ENCODE measurements at regions not wholly inside any gene's neighbourhood (a gene's known extent, or its start where the extent isn't known, plus 50 kb on each side); places are given as distances from the start of the nearest gene placed in this dataset.

GRCh38 chr3:150083655-150084042 lies 113.0 kb upstream of the PFN2 start:
- DNase-seq (no peak), ATAC-seq (ENCODE audit: low read depth) (no peak)
- Mint-ChIP-seq H3K27me3 (peaks cover 14% of the 10 kb centered on the region), H3K27ac (no peak overlapping the region), H3K9me3 (no peaks in the 10 kb centered on the region), H3K4me1 (no peaks in the 10 kb centered on the region), H3K4me3 (no peak overlapping the region), H3K36me3 (no peaks in the 10 kb centered on the region)
- POLR2A ChIA-PET, result no interaction called here

GRCh38 chr3:150082898-150083654 lies 112.4 kb upstream of the PFN2 start:
- no peak for DNase-seq
- Mint-ChIP-seq H3K27me3 (peaks cover 9% of the 10 kb centered on the region), H3K9me3 (no peaks in the 10 kb centered on the region), H3K27ac (no peak overlapping the region), H3K4me1 (no peaks in the 10 kb centered on the region), H3K36me3 (no peaks in the 10 kb centered on the region), H3K4me3 (no peak overlapping the region)
- ATAC-seq (ENCODE audit: low read depth), result no peak
- POLR2A ChIA-PET, result no interaction called here

- H3K36me3 Mint-ChIP-seq, result no peaks in the 10 kb centered on the region
Measured at GRCh38 chr3:150081084-150081483, 110.4 kb upstream of the PFN2 start.

DNA sequence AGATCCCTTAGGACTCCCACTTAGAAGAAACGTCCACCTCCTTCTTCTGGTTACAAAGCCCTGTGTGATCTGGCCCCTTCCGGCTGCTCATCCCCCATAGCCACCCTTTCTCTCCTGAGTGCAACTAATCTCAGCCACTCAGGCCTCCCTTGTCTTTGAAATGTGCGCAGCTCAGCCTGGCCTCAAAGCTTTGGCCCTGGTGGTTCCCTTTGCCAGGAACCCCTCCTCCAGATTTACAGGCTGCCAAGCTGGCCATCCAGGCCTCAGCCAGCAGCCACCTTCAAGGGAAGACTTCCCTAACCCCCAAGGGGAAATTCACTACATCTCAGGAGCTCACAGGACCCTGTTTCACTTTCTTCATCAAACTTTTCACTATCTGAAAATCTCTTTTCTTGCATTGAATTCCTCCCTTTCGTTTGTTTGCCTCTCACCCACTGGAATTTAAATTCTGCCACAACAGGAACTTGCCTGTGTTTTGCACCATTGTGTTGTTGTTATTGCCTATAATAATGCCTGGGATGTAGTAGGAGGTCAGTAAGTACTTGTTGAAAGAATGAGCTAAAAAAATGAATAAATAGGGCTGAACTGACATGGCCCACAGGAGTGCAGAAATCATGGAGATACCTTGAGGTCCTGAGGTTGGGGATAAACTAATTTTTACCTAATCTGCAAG lies 109.5 kb upstream of the PFN2 start:
- ATAC-seq (ENCODE audit: low read depth), result no peak
- POLR2A ChIA-PET, result no interaction called here
- Mint-ChIP-seq H3K4me1 (no peaks in the 10 kb centered on the region), H3K27me3 (peaks cover 4% of the 10 kb centered on the region), H3K36me3 (no peaks in the 10 kb centered on the region), H3K27ac (no peak overlapping the region), H3K9me3 (no peaks in the 10 kb centered on the region), H3K4me3 (no peak overlapping the region)
- no peak for DNase-seq

More at GRCh38 chr3:150081084-150081483, 110.4 kb upstream of the PFN2 start:
- H3K27ac Mint-ChIP-seq, result no peak overlapping the region
- ATAC-seq (ENCODE audit: low read depth) (no peak), DNase-seq (no peak)
- no peaks in the 10 kb centered on the region for H3K9me3 Mint-ChIP-seq
- H3K4me1 Mint-ChIP-seq, result no peaks in the 10 kb centered on the region
- POLR2A ChIA-PET, result no interaction called here
- H3K27me3 Mint-ChIP-seq, result peaks cover 4% of the 10 kb centered on the region
- no peak overlapping the region for H3K4me3 Mint-ChIP-seq

GRCh38 chr3:150079029-150079739 lies 108.5 kb upstream of the PFN2 start:
- Mint-ChIP-seq H3K27ac (no peak overlapping the region), H3K4me3 (no peak overlapping the region)
- POLR2A ChIA-PET, result no interaction called here

GRCh38 chr3:150077581-150078247 lies 107.0 kb upstream of the PFN2 start:
- no peaks in the 10 kb centered on the region for H3K4me1 Mint-ChIP-seq
- peaks cover 2% of the 10 kb centered on the region for H3K27me3 Mint-ChIP-seq
- H3K9me3 Mint-ChIP-seq, result no peaks in the 10 kb centered on the region
- no peak for ATAC-seq (ENCODE audit: low read depth)
- no peak overlapping the region for H3K27ac Mint-ChIP-seq
- no peaks in the 10 kb centered on the region for H3K36me3 Mint-ChIP-seq
- DNase-seq, result no peak
- POLR2A ChIA-PET, result no interaction called here
- H3K4me3 Mint-ChIP-seq, result no peak overlapping the region

More at GRCh38 chr3:150079029-150079739, 108.5 kb upstream of the PFN2 start:
- Mint-ChIP-seq H3K36me3 (no peaks in the 10 kb centered on the region), H3K4me1 (no peaks in the 10 kb centered on the region), H3K9me3 (no peaks in the 10 kb centered on the region), H3K27me3 (peaks cover 4% of the 10 kb centered on the region)
- ATAC-seq (ENCODE audit: low read depth) (no peak), DNase-seq (no peak)

DNA sequence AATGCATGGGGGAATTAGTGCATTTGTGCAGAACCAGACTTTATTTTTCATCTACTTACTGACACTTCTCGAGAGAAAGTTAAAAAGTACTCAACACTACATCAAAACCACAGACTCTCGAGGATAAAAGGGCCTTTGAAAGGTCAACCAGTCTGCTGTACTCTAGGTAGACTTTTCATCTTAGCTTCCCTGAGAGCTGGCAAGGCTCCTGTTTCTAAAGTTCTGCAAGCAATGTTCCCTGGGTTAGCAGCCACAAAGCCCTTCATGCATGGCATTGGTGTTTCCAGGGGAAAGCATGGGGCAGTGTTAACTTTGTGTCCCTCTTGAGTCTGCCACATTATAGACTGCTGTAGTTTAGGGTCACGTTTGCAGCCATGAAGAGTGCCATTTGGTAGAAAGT lies 106.4 kb upstream of the PFN2 start:
- Mint-ChIP-seq H3K27ac (no peak overlapping the region), H3K4me3 (no peak overlapping the region), H3K27me3 (peaks cover 2% of the 10 kb centered on the region), H3K4me1 (no peaks in the 10 kb centered on the region), H3K9me3 (no peaks in the 10 kb centered on the region), H3K36me3 (no peaks in the 10 kb centered on the region)
- DNase-seq (no peak), ATAC-seq (ENCODE audit: low read depth) (no peak)
- POLR2A ChIA-PET, result no interaction called here

- Mint-ChIP-seq H3K9me3 (no peaks in the 10 kb centered on the region), H3K36me3 (no peaks in the 10 kb centered on the region), H3K27ac (no peak overlapping the region), H3K4me1 (no peaks in the 10 kb centered on the region), H3K27me3 (peaks cover 2% of the 10 kb centered on the region), H3K4me3 (no peak overlapping the region)
- DNase-seq (no peak), ATAC-seq (ENCODE audit: low read depth) (no peak)
- POLR2A ChIA-PET, result no interaction called here
Measured at GRCh38 chr3:150076443-150076842, 105.7 kb upstream of the PFN2 start.

- no peaks in the 10 kb centered on the region for H3K36me3 Mint-ChIP-seq
Measured at GRCh38 chr3:150075417-150075865, 104.7 kb upstream of the PFN2 start.

DNA sequence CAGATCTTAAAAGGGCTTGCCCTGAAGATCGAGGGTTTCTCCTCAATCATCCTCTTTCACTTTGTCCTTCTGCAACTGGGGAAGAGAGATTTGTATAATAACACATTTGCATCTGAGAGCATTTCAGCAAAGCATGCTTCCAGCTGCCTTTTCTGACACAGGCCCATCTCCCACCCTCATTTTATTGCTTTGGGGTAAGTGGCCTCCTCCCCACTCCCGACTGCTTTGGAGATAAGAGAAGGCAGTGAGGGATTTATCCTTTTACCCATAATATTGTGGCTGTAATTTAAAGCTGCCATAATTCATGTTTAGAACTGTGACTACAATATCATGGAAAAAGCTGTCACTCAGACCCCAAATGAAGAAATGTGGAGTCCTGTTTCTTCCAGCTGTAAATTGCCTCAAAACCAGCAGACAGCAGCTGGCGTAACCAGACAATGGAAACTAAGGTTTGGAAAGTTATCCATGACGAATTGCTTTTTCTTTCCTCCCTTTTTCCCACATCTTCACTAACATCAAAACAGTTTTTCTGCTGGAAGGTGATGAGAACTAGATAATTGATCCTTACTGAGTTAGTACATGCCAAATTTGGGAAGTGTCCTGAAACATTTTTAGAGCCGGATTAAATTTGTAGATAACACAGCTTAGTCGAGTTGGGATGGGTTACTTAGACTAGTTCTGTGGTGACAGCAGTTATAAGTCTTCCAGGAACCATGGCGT lies 104.2 kb upstream of the PFN2 start:
- no peaks in the 10 kb centered on the region for H3K36me3 Mint-ChIP-seq
- no peak overlapping the region for H3K4me3 Mint-ChIP-seq
- no peak overlapping the region for H3K27ac Mint-ChIP-seq
- H3K4me1 Mint-ChIP-seq, result no peaks in the 10 kb centered on the region
- DNase-seq, result no peak
- peaks cover 5% of the 10 kb centered on the region for H3K27me3 Mint-ChIP-seq
- ATAC-seq (ENCODE audit: low read depth), result no peak
- no peaks in the 10 kb centered on the region for H3K9me3 Mint-ChIP-seq
- POLR2A ChIA-PET, result no interaction called here

More at GRCh38 chr3:150075417-150075865, 104.7 kb upstream of the PFN2 start:
- Mint-ChIP-seq H3K27ac (no peak overlapping the region), H3K4me1 (no peaks in the 10 kb centered on the region), H3K4me3 (no peak overlapping the region), H3K9me3 (no peaks in the 10 kb centered on the region), H3K27me3 (peaks cover 7% of the 10 kb centered on the region)
- POLR2A ChIA-PET, result no interaction called here
- DNase-seq (no peak), ATAC-seq (ENCODE audit: low read depth) (no peak)

GRCh38 chr3:150074277-150074676 lies 103.6 kb upstream of the PFN2 start:
- Mint-ChIP-seq H3K4me3 (no peak overlapping the region), H3K27me3 (peaks cover 8% of the 10 kb centered on the region), H3K36me3 (no peaks in the 10 kb centered on the region), H3K9me3 (no peaks in the 10 kb centered on the region), H3K4me1 (no peaks in the 10 kb centered on the region), H3K27ac (no peak overlapping the region)
- ATAC-seq (ENCODE audit: low read depth) (no peak), DNase-seq (no peak)
- POLR2A ChIA-PET, result no interaction called here

DNA sequence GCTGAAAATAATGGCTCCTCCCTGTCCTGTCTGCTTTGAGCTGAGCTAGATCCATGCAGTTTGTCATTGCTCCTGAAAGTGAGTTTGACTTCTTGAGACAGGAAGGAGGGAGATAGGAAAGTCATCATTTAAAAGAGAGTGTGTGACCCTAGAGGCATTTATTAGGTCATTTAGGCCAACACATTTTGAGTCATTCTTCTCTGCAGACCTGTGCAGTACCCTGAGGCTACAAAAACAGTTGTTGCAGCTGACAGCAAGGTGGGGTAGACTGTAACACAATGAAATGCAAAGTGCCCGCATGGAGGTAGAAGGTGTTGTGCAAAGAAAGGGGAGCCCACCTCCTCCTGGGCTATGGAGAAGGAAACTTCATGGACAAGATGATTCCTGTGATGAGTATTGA lies 102.8 kb upstream of the PFN2 start:
- POLR2A ChIA-PET, result no interaction called here
- Mint-ChIP-seq H3K4me1 (no peaks in the 10 kb centered on the region), H3K9me3 (no peaks in the 10 kb centered on the region), H3K4me3 (no peak overlapping the region), H3K36me3 (no peaks in the 10 kb centered on the region), H3K27ac (no peak overlapping the region), H3K27me3 (peaks cover 8% of the 10 kb centered on the region)
- no peak for DNase-seq
- ATAC-seq (ENCODE audit: low read depth), result no peak

GRCh38 chr3:150073031-150073430 lies 102.3 kb upstream of the PFN2 start:
- ATAC-seq (ENCODE audit: low read depth), result no peak
- no peaks in the 10 kb centered on the region for H3K4me1 Mint-ChIP-seq
- no peak for DNase-seq
- H3K9me3 Mint-ChIP-seq, result no peaks in the 10 kb centered on the region
- H3K4me3 Mint-ChIP-seq, result no peak overlapping the region
- H3K36me3 Mint-ChIP-seq, result no peaks in the 10 kb centered on the region
- H3K27ac Mint-ChIP-seq, result no peak overlapping the region
- peaks cover 8% of the 10 kb centered on the region for H3K27me3 Mint-ChIP-seq
- POLR2A ChIA-PET, result no interaction called here

Data from activated naive CD8-positive, alpha-beta T cell treated with anti-CD3 and anti-CD28 coated beads, Interleukin-2, amount 10 ng/mL, durations not matched to agents 7 days and 5 days (primary cell).